ENCODE measurements at regions not wholly inside any gene's neighbourhood (a gene's known extent, or its start where the extent isn't known, plus 50 kb on each side); places are given as distances from the start of the nearest gene placed in this dataset.

DNA sequence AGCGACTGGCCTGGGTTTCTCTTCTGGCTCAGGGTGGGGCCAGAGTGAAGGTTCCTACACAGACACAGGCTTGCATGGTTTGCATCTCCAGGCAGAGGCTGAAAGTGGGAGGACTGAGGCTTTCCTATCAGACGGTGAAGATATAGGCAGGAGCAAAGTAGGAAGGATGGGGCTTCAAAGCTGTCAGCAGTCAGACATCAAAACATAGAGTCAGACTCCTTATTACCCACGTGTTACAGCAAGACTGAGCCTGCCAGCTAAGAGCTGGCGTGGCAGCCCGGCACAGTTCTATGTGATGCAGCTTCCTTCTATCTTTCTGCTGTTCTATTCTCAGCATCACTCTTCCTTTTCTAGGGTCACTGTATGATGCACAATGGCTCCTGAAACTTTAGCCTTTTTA, 445.1 kb downstream of the DOK5 start:
- TF ChIP-seq, protein P1, sequence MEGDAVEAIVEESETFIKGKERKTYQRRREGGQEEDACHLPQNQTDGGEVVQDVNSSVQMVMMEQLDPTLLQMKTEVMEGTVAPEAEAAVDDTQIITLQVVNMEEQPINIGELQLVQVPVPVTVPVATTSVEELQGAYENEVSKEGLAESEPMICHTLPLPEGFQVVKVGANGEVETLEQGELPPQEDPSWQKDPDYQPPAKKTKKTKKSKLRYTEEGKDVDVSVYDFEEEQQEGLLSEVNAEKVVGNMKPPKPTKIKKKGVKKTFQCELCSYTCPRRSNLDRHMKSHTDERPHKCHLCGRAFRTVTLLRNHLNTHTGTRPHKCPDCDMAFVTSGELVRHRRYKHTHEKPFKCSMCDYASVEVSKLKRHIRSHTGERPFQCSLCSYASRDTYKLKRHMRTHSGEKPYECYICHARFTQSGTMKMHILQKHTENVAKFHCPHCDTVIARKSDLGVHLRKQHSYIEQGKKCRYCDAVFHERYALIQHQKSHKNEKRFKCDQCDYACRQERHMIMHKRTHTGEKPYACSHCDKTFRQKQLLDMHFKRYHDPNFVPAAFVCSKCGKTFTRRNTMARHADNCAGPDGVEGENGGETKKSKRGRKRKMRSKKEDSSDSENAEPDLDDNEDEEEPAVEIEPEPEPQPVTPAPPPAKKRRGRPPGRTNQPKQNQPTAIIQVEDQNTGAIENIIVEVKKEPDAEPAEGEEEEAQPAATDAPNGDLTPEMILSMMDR (IDR thresholded peaks at IDR 0.05): no peak
- no peak for TF ChIP-seq POLR2A (IDR thresholded peaks at IDR 0.05)
